DND-41 (cell line): ENCODE measurements at regions not wholly inside any gene's neighbourhood (a gene's known extent, or its start where the extent isn't known, plus 50 kb on each side); places are given as distances from the start of the nearest gene placed in this dataset.
A peak's percentile ranks its signal among the peaks of the same experiment; 100 is the strongest.

Experiments used
- ATAC-seq: fragments of 200-7000 bp; cut with Tn5 transposase; 3 replicates; pipeline ENCODE4 v1.9.1; 2021; ENCODE audit warnings: low read depth; ENCODE audit not compliant: insufficient read depth
- DNase-seq: peaks from one replicate; pipeline ENCODE4 v3.0.0-alpha.2; 2020
- H2AFZ ChIP-seq: 2 replicates; pipeline ENCODE4 v1.6.0; 2012; ENCODE audit warnings: low read depth, low read length
- H3K27ac ChIP-seq: 2 replicates; pipeline ENCODE4 v1.5.1; 2012; ENCODE audit warnings: low read length, inconsistent platforms
- H3K27me3 ChIP-seq: fragments of 200-600 bp; sonication (generic); 2 replicates; pipeline ENCODE4 v1.6.0; 2012; ENCODE audit warnings: low read length, mild to moderate bottlenecking, inconsistent platforms; ENCODE audit not compliant: insufficient read depth, poor library complexity
- H3K36me3 ChIP-seq: 2 replicates; pipeline ENCODE4 v1.5.1; 2012; ENCODE audit warnings: low read length, inconsistent platforms; ENCODE audit not compliant: insufficient read depth
- H3K4me1 ChIP-seq: 2 replicates; pipeline ENCODE4 v1.5.1; 2012; ENCODE audit warnings: mild to moderate bottlenecking, low read length; ENCODE audit not compliant: insufficient read depth
- H3K4me2 ChIP-seq: 2 replicates; pipeline ENCODE4 v1.6.0; 2012; ENCODE audit warnings: mild to moderate bottlenecking, moderate library complexity, low read length, inconsistent platforms; ENCODE audit not compliant: insufficient read depth
- H3K4me3 ChIP-seq, 2 experiments: fragments of 200-600 bp in 1 of 2; shearing (Covaris generic) in 1 of 2; 2 replicates each; pipeline ENCODE4 v1.5.1; 2012 to 2016; ENCODE audit warnings: inconsistent platforms in 2 of 2, low read length in 2 of 2, mild to moderate bottlenecking in 2 of 2, low read depth in 1 of 2, moderate library complexity in 1 of 2
- H3K79me2 ChIP-seq: 2 replicates; pipeline ENCODE4 v1.6.0; 2012; ENCODE audit warnings: low read length, inconsistent platforms; ENCODE audit not compliant: insufficient read depth
- H3K9ac ChIP-seq: 2 replicates; pipeline ENCODE4 v1.6.0; 2012; ENCODE audit warnings: low read depth, mild to moderate bottlenecking, inconsistent platforms, low read length, moderate library complexity
- H3K9me3 ChIP-seq: 2 replicates; pipeline ENCODE4 v1.5.1; 2012; ENCODE audit warnings: low read length, moderate library complexity, mild to moderate bottlenecking, inconsistent platforms; ENCODE audit not compliant: insufficient read depth, severe bottlenecking
- H4K20me1 ChIP-seq: 2 replicates; pipeline ENCODE4 v1.6.0; 2012; ENCODE audit warnings: low read length; ENCODE audit not compliant: insufficient read depth
- EZH2 ChIP-seq: IDR thresholded peaks from 3 replicates; pipeline ENCODE4 v1.6.1; 2012; ENCODE audit warnings: borderline replicate concordance, low read depth, mild to moderate bottlenecking, moderate library complexity, low read length, inconsistent platforms; ENCODE audit not compliant: severe bottlenecking
- TF ChIP-seq, protein P1 (sequence below): IDR thresholded peaks from 2 replicates; pipeline ENCODE4 v1.5.1; 2012; ENCODE audit warnings: borderline replicate concordance, low read length, moderate library complexity, mild to moderate bottlenecking; ENCODE audit not compliant: poor library complexity, severe bottlenecking; ENCODE audit errors: extremely low read depth

DNA sequence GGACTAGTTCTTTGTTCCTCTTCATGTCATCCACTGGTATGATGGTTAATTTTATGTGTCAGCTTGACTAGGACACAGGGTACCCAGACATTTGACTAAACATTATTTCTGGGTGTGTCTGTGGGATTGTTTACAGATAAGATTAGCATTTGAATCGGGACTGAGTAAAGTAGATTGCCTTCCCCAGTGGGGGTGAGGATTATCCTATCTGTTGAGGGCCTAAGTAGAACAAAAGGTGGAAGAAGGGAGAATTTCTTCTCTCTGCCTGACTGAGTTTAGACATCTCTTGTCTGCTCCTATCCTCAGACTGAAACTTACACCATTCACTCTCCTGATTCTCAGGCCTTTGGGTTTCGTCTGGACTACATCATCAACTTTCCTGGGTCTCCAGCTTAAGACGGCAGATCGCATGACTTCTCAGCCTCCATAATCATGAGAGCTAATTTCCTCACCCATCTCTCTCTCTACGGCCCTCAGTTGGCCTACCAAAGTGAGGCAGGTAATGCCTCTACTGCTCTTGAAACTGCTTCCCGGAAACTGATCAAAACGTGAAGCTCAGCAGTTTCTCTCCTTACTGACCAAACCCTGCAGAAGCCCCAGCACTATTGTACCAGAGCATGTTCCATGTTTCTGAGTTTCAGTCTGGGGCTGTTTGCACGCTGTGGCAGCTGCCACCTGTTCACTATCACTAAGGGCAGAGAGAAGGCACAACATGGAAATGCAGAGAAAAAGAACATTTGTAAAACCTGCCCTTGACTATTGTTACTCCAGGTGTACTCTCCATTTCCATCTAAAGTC lies 95.4 kb downstream of the NXPE2 start:
- H3K9me3 ChIP-seq, result no peaks in the 10 kb centered on the region
- no peaks in the 10 kb centered on the region for H3K36me3 ChIP-seq
- no peak overlapping the region for H2AFZ ChIP-seq
- H3K27ac ChIP-seq, result no peak overlapping the region
- no peaks in the 10 kb centered on the region for H4K20me1 ChIP-seq
- H3K4me3 ChIP-seq, result no peak overlapping the region
- ATAC-seq (no peak), DNase-seq (no peak)
- H3K27me3 ChIP-seq, result no peaks in the 10 kb centered on the region
- no peaks in the 10 kb centered on the region for H3K4me1 ChIP-seq
- no peaks in the 10 kb centered on the region for H3K79me2 ChIP-seq
- no peak overlapping the region for H3K4me2 ChIP-seq
- no peak for TF ChIP-seq EZH2
- TF ChIP-seq, protein P1, sequence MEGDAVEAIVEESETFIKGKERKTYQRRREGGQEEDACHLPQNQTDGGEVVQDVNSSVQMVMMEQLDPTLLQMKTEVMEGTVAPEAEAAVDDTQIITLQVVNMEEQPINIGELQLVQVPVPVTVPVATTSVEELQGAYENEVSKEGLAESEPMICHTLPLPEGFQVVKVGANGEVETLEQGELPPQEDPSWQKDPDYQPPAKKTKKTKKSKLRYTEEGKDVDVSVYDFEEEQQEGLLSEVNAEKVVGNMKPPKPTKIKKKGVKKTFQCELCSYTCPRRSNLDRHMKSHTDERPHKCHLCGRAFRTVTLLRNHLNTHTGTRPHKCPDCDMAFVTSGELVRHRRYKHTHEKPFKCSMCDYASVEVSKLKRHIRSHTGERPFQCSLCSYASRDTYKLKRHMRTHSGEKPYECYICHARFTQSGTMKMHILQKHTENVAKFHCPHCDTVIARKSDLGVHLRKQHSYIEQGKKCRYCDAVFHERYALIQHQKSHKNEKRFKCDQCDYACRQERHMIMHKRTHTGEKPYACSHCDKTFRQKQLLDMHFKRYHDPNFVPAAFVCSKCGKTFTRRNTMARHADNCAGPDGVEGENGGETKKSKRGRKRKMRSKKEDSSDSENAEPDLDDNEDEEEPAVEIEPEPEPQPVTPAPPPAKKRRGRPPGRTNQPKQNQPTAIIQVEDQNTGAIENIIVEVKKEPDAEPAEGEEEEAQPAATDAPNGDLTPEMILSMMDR, result no peak
- H3K9ac ChIP-seq, result no peak overlapping the region

DNA sequence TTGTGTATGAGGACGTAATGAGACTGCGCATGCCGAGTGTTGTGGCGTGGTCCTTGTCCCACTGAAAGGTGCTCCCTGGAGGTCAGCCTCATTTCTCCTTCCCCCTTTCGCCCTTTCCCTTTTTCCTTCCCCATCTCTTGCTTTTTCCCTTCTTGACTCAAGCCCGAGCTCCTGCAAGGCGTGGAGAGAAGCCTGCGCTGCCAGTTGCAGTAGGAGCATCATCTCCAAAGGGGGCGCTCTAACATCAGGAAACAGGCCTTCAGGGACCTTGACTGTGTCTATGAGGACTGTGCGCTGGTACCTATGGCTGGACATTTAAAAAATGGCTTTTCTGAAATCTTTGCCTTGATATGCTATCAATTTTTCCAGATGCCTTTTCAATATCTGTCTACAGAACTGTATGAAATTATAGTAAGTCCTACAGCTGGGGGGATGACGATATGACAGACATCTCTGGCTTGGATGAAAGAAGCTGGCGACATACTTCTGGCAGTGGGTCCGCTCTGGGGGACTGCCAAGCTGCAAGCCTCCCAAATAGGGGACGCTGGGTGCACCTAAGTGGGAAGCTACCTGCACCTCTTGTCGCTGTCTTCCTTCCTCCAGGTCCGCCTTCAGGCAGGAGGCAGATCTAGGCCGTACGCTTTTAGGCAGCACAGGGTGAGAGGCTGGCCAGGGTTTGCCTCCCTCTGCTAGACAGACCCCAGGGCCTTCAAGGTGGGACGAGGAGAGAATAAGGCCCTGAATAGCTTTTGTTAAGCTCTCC lies 96.5 kb downstream of the NXPE2 start:
- Histone ChIP-seq H3K4me2 (no peak overlapping the region), H3K9ac (no peak overlapping the region), H3K4me3 (no peak overlapping the region), H3K79me2 (no peaks in the 10 kb centered on the region), H4K20me1 (no peaks in the 10 kb centered on the region), H3K4me1 (no peaks in the 10 kb centered on the region), H3K27me3 (no peaks in the 10 kb centered on the region), H3K27ac (no peak overlapping the region), H3K36me3 (no peaks in the 10 kb centered on the region), H2AFZ (no peak overlapping the region), H3K9me3 (no peaks in the 10 kb centered on the region)
- ATAC-seq (no peak), DNase-seq (peak; percentile 9)
- TF ChIP-seq, protein P1, result peak; percentile 62
- TF ChIP-seq EZH2, result no peak

- Histone ChIP-seq H3K4me3 (no peak overlapping the region), H3K9me3 (no peaks in the 10 kb centered on the region), H3K4me2 (no peak overlapping the region), H4K20me1 (no peaks in the 10 kb centered on the region), H2AFZ (no peak overlapping the region), H3K9ac (no peak overlapping the region), H3K79me2 (no peaks in the 10 kb centered on the region), H3K27ac (no peak overlapping the region), H3K4me1 (no peaks in the 10 kb centered on the region), H3K27me3 (no peaks in the 10 kb centered on the region), H3K36me3 (no peaks in the 10 kb centered on the region)
- ATAC-seq, result no peak
- TF ChIP-seq, protein P1, result no peak
- no peak for TF ChIP-seq EZH2
- no peak for DNase-seq
Measured at GRCh38 chr11:114775875-114776621, 97.7 kb downstream of the NXPE2 start.
